Neutrophil (primary cell): ENCODE measurements at regions not wholly inside any gene's neighbourhood (a gene's known extent, or its start where the extent isn't known, plus 50 kb on each side); places are given as distances from the start of the nearest gene placed in this dataset.

Experiments
- H3K27ac ChIP-seq: fragments of 200-600 bp; sonication (generic); 2 replicates; pipeline ENCODE4 v1.5.1; 2016; ENCODE audit warnings: mild to moderate bottlenecking, moderate library complexity
- H3K27me3 ChIP-seq: fragments of 200-600 bp; sonication (generic); 2 replicates; pipeline ENCODE4 v1.6.0; 2016; ENCODE audit warnings: mild to moderate bottlenecking
- H3K36me3 ChIP-seq: fragments of 200-600 bp; sonication (generic); 2 replicates; pipeline ENCODE4 v1.5.1; 2017
- H3K4me1 ChIP-seq, 2 experiments: fragments of 200-600 bp in 1 of 2; sonication (generic) in 1 of 2; 1 replicate in 1 of 2; 2 replicates in 1 of 2; pipeline versions ENCODE4 v1.5.1 to v1.6.1; 2013 to 2016; ENCODE audit warnings: low read depth in 1 of 2, low read length in 1 of 2, mild to moderate bottlenecking in 1 of 2, moderate library complexity in 1 of 2; ENCODE audit not compliant: control insufficient read depth in 1 of 2, insufficient read depth in 1 of 2
- H3K4me3 ChIP-seq, 2 experiments: fragments of 200-600 bp in 1 of 2; sonication (generic) in 1 of 2; 1 replicate in 1 of 2; 2 replicates in 1 of 2; pipeline ENCODE4 v1.5.1; 2013 to 2016; ENCODE audit warnings: low read depth in 1 of 2, low read length in 1 of 2, mild to moderate bottlenecking in 1 of 2, moderate library complexity in 1 of 2
- H3K9me3 ChIP-seq: fragments of 200-600 bp; sonication (generic); 2 replicates; pipeline ENCODE4 v1.5.1; 2016
- CTCF ChIP-seq: fragments of 200-600 bp; sonication (generic); IDR thresholded peaks from 2 replicates; pipeline ENCODE4 v1.5.1; 2016; ENCODE audit warnings: antibody characterized with exemption

- Histone ChIP-seq H3K27ac (no peak overlapping the region), H3K4me1 (peaks cover 0 to 4% of the 10 kb centered on the region in 2 experiments)
- no peak for TF ChIP-seq CTCF
Observed at GRCh38 chr14:49506650-49507049, 79.5 kb downstream of the RPS29 start.

GRCh38 chr14:49505041-49505766 lies 81.0 kb downstream of the RPS29 start:
- Histone ChIP-seq H3K9me3 (no peaks in the 10 kb centered on the region), H3K4me1 (peaks cover 0 to 4% of the 10 kb centered on the region in 2 experiments), H3K27ac (no peak overlapping the region), H3K27me3 (no peaks in the 10 kb centered on the region), H3K4me3 (no peak overlapping the region), H3K36me3 (no peaks in the 10 kb centered on the region)
- TF ChIP-seq CTCF = no peak

More at GRCh38 chr14:49506650-49507049, 79.5 kb downstream of the RPS29 start:
- Histone ChIP-seq H3K4me3 (no peak overlapping the region), H3K9me3 (no peaks in the 10 kb centered on the region), H3K27me3 (no peaks in the 10 kb centered on the region), H3K36me3 (no peaks in the 10 kb centered on the region)

- Histone ChIP-seq H3K36me3 (no peaks in the 10 kb centered on the region), H3K4me3 (no peak overlapping the region), H3K4me1 (no peaks in the 10 kb centered on the region), H3K27me3 (no peaks in the 10 kb centered on the region), H3K27ac (no peak overlapping the region), H3K9me3 (no peaks in the 10 kb centered on the region)
- peak; percentile 65 for TF ChIP-seq CTCF
Observed at GRCh38 chr14:49497725-49498348, 88.3 kb downstream of the RPS29 start.

GRCh38 chr14:49497267-49497666 lies 88.9 kb downstream of the RPS29 start:
- Histone ChIP-seq H3K27me3 (no peaks in the 10 kb centered on the region), H3K9me3 (no peaks in the 10 kb centered on the region), H3K27ac (no peak overlapping the region), H3K4me3 (no peak overlapping the region), H3K36me3 (no peaks in the 10 kb centered on the region), H3K4me1 (no peaks in the 10 kb centered on the region)
- no peak for TF ChIP-seq CTCF

GRCh38 chr14:49494836-49495235 lies 91.3 kb downstream of the RPS29 start:
- Histone ChIP-seq H3K36me3 (no peaks in the 10 kb centered on the region), H3K9me3 (no peaks in the 10 kb centered on the region), H3K27ac (no peak overlapping the region), H3K4me1 (no peaks in the 10 kb centered on the region), H3K27me3 (no peaks in the 10 kb centered on the region), H3K4me3 (no peak overlapping the region)
- no peak for TF ChIP-seq CTCF
